SK-N-SH (cell line): ENCODE measurements at regions not wholly inside any gene's neighbourhood (a gene's known extent, or its start where the extent isn't known, plus 50 kb on each side); places are given as distances from the start of the nearest gene placed in this dataset.

Source experiments
- JUND ChIP-seq: IDR thresholded peaks from 2 replicates; pipeline ENCODE4 v1.4.0; 2012
- POLR2AphosphoS5 ChIP-seq: IDR thresholded peaks from 2 replicates; pipeline ENCODE4 v1.6.1; 2012; ENCODE audit warnings: low read depth, low read length
- RCOR1 ChIP-seq: fragments of 150-350 bp; IDR thresholded peaks from 2 replicates; pipeline ENCODE4 v1.6.1; 2017; ENCODE audit warnings: antibody characterized with exemption, low read length
- SIN3A ChIP-seq: IDR thresholded peaks from 2 replicates; pipeline ENCODE4 v1.6.1; 2012; ENCODE audit warnings: low read depth, mild to moderate bottlenecking, low read length, moderate library complexity, borderline replicate concordance
- SMC3 ChIP-seq: IDR thresholded peaks from 2 replicates; pipeline ENCODE4 v1.6.1; 2012; ENCODE audit warnings: low read depth, low read length, improper control_type of control experiment
- TF ChIP-seq, protein P1 (sequence below): fragments of 200-600 bp; sonication (generic); IDR thresholded peaks from 2 replicates; pipeline ENCODE4 v1.6.1; 2017; ENCODE audit warnings: antibody characterized with exemption, mild to moderate bottlenecking, moderate library complexity
- TF ChIP-seq, protein P2 (sequence below): IDR thresholded peaks from 2 replicates; pipeline ENCODE4 v1.6.1; 2012; ENCODE audit warnings: mild to moderate bottlenecking, low read depth, low read length, moderate library complexity
- TF ChIP-seq, protein P3 (sequence below): IDR thresholded peaks from 2 replicates; pipeline ENCODE4 v1.4.0; 2012; ENCODE audit warnings: low read depth, borderline replicate concordance

DNA sequence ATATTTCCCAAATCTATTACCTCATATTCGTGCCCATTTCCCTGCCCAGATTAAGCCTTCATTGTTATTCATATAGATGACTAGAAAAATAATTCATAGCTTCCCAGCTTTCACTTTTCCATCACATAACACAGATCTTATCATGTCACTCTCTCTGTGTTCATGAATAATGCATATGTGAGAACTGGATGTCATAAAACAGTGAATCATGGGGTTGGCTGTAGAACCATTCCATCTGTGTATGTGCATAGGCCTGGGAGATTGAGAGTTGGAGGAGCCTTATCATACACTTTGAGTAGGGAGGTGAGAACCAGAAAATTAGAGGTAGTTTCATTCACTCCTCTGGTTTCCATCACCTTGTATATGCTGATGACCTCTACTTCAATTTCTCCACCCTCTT is 73.9 kb upstream of the RANBP6 start:
- TF ChIP-seq POLR2AphosphoS5, result no peak
- TF ChIP-seq, protein P1, sequence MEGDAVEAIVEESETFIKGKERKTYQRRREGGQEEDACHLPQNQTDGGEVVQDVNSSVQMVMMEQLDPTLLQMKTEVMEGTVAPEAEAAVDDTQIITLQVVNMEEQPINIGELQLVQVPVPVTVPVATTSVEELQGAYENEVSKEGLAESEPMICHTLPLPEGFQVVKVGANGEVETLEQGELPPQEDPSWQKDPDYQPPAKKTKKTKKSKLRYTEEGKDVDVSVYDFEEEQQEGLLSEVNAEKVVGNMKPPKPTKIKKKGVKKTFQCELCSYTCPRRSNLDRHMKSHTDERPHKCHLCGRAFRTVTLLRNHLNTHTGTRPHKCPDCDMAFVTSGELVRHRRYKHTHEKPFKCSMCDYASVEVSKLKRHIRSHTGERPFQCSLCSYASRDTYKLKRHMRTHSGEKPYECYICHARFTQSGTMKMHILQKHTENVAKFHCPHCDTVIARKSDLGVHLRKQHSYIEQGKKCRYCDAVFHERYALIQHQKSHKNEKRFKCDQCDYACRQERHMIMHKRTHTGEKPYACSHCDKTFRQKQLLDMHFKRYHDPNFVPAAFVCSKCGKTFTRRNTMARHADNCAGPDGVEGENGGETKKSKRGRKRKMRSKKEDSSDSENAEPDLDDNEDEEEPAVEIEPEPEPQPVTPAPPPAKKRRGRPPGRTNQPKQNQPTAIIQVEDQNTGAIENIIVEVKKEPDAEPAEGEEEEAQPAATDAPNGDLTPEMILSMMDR, result no peak
- TF ChIP-seq, protein P2, sequence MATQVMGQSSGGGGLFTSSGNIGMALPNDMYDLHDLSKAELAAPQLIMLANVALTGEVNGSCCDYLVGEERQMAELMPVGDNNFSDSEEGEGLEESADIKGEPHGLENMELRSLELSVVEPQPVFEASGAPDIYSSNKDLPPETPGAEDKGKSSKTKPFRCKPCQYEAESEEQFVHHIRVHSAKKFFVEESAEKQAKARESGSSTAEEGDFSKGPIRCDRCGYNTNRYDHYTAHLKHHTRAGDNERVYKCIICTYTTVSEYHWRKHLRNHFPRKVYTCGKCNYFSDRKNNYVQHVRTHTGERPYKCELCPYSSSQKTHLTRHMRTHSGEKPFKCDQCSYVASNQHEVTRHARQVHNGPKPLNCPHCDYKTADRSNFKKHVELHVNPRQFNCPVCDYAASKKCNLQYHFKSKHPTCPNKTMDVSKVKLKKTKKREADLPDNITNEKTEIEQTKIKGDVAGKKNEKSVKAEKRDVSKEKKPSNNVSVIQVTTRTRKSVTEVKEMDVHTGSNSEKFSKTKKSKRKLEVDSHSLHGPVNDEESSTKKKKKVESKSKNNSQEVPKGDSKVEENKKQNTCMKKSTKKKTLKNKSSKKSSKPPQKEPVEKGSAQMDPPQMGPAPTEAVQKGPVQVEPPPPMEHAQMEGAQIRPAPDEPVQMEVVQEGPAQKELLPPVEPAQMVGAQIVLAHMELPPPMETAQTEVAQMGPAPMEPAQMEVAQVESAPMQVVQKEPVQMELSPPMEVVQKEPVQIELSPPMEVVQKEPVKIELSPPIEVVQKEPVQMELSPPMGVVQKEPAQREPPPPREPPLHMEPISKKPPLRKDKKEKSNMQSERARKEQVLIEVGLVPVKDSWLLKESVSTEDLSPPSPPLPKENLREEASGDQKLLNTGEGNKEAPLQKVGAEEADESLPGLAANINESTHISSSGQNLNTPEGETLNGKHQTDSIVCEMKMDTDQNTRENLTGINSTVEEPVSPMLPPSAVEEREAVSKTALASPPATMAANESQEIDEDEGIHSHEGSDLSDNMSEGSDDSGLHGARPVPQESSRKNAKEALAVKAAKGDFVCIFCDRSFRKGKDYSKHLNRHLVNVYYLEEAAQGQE, result no peak
- no peak for TF ChIP-seq JUND
- TF ChIP-seq RCOR1, result no peak
- no peak for TF ChIP-seq SIN3A
- no peak for TF ChIP-seq SMC3
- TF ChIP-seq, protein P3, sequence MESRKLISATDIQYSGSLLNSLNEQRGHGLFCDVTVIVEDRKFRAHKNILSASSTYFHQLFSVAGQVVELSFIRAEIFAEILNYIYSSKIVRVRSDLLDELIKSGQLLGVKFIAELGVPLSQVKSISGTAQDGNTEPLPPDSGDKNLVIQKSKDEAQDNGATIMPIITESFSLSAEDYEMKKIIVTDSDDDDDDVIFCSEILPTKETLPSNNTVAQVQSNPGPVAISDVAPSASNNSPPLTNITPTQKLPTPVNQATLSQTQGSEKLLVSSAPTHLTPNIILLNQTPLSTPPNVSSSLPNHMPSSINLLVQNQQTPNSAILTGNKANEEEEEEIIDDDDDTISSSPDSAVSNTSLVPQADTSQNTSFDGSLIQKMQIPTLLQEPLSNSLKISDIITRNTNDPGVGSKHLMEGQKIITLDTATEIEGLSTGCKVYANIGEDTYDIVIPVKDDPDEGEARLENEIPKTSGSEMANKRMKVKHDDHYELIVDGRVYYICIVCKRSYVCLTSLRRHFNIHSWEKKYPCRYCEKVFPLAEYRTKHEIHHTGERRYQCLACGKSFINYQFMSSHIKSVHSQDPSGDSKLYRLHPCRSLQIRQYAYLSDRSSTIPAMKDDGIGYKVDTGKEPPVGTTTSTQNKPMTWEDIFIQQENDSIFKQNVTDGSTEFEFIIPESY, result no peak
